ENCODE measurements at regions not wholly inside any gene's neighbourhood (a gene's known extent, or its start where the extent isn't known, plus 50 kb on each side); places are given as distances from the start of the nearest gene placed in this dataset.

GRCh38 chr5:24823625-24824024, 178.8 kb upstream of the CDH10 start:
- TF ChIP-seq EZH2phosphoT487 (conservative IDR thresholded peaks at IDR 0.05; ENCODE audit: low read length): no peak
- Histone ChIP-seq H2AFZ (ENCODE audit: low read depth, low read length, severe bottlenecking) (no peak overlapping the region), H3K36me3 (ENCODE audit: low read length) (no peaks in the 10 kb centered on the region)

GRCh38 chr5:24819841-24820240, 175.1 kb upstream of the CDH10 start:
- Histone ChIP-seq H3K4me3 (ENCODE audit: insufficient read depth, low read length, poor library complexity, severe bottlenecking) (no peak overlapping the region), H3K36me3 (ENCODE audit: low read length) (no peaks in the 10 kb centered on the region), H3K9me2 (replicated peaks; ENCODE audit: insufficient read depth, low read length) (no peaks in the 10 kb centered on the region), H3K9ac (ENCODE audit: low read length) (no peak overlapping the region), H4K20me1 (ENCODE audit: low read depth, low read length) (no peaks in the 10 kb centered on the region), H3F3A (ENCODE audit: insufficient read depth) (no peaks in the 10 kb centered on the region), H3K79me2 (ENCODE audit: insufficient read depth, low read length) (no peaks in the 10 kb centered on the region), H3K27me3 (ENCODE audit: low read length) (no peaks in the 10 kb centered on the region), H3K9me3 (ENCODE audit: insufficient read depth, low read length) (no peaks in the 10 kb centered on the region), H3K4me2 (ENCODE audit: low read depth, low read length, poor library complexity, severe bottlenecking) (no peak overlapping the region), H2AFZ (ENCODE audit: low read depth, low read length, severe bottlenecking) (no peak overlapping the region), H3K27ac (ENCODE audit: low read depth, low read length) (no peak overlapping the region)
- TF ChIP-seq CTCF (IDR thresholded peaks at IDR 0.05; ENCODE audit: insufficient read depth, low read length, poor library complexity, severe bottlenecking) (no peak), EZH2phosphoT487 (conservative IDR thresholded peaks at IDR 0.05; ENCODE audit: low read length) (no peak)

More at GRCh38 chr5:24823625-24824024, 178.8 kb upstream of the CDH10 start:
- Histone ChIP-seq H3K79me2 (ENCODE audit: insufficient read depth, low read length) (no peaks in the 10 kb centered on the region), H3K9me3 (ENCODE audit: insufficient read depth, low read length) (no peaks in the 10 kb centered on the region), H3K4me2 (ENCODE audit: low read depth, low read length, poor library complexity, severe bottlenecking) (no peak overlapping the region), H3K9ac (ENCODE audit: low read length) (no peak overlapping the region), H3K9me2 (replicated peaks; ENCODE audit: insufficient read depth, low read length) (no peaks in the 10 kb centered on the region), H3K27me3 (ENCODE audit: low read length) (no peaks in the 10 kb centered on the region), H3F3A (ENCODE audit: insufficient read depth) (no peaks in the 10 kb centered on the region), H3K4me3 (ENCODE audit: insufficient read depth, low read length, poor library complexity, severe bottlenecking) (no peak overlapping the region), H3K27ac (ENCODE audit: low read depth, low read length) (no peak overlapping the region), H4K20me1 (ENCODE audit: low read depth, low read length) (no peaks in the 10 kb centered on the region)

GRCh38 chr5:24817966-24818365, 173.2 kb upstream of the CDH10 start:
- H3K79me2 ChIP-seq (ENCODE audit: insufficient read depth, low read length): no peaks in the 10 kb centered on the region
- peak overlapping the region; percentile 66 for H2AFZ ChIP-seq (ENCODE audit: low read depth, low read length, severe bottlenecking)
- TF ChIP-seq CTCF (IDR thresholded peaks at IDR 0.05; ENCODE audit: insufficient read depth, low read length, poor library complexity, severe bottlenecking): no peak
- no peak for TF ChIP-seq EZH2phosphoT487 (conservative IDR thresholded peaks at IDR 0.05; ENCODE audit: low read length)
- H3K27me3 ChIP-seq (ENCODE audit: low read length): no peaks in the 10 kb centered on the region
- H3K9me2 ChIP-seq (replicated peaks; ENCODE audit: insufficient read depth, low read length): no peaks in the 10 kb centered on the region
- no peak overlapping the region for H3K27ac ChIP-seq (ENCODE audit: low read depth, low read length)
- no peaks in the 10 kb centered on the region for H3K36me3 ChIP-seq (ENCODE audit: low read length)
- no peak overlapping the region for H3K4me2 ChIP-seq (ENCODE audit: low read depth, low read length, poor library complexity, severe bottlenecking)
- no peaks in the 10 kb centered on the region for H3F3A ChIP-seq (ENCODE audit: insufficient read depth)
- H3K9me3 ChIP-seq (ENCODE audit: insufficient read depth, low read length): no peaks in the 10 kb centered on the region
- H4K20me1 ChIP-seq (ENCODE audit: low read depth, low read length): no peaks in the 10 kb centered on the region
- H3K4me3 ChIP-seq (ENCODE audit: insufficient read depth, low read length, poor library complexity, severe bottlenecking): no peak overlapping the region
- H3K9ac ChIP-seq (ENCODE audit: low read length): no peak overlapping the region

GRCh38 chr5:24816206-24816605, 171.4 kb upstream of the CDH10 start:
- Histone ChIP-seq H4K20me1 (ENCODE audit: low read depth, low read length) (no peaks in the 10 kb centered on the region), H3K9ac (ENCODE audit: low read length) (no peak overlapping the region), H3K79me2 (ENCODE audit: insufficient read depth, low read length) (no peaks in the 10 kb centered on the region), H3K9me2 (replicated peaks; ENCODE audit: insufficient read depth, low read length) (no peaks in the 10 kb centered on the region), H3K27me3 (ENCODE audit: low read length) (no peaks in the 10 kb centered on the region), H3K9me3 (ENCODE audit: insufficient read depth, low read length) (no peaks in the 10 kb centered on the region), H3K27ac (ENCODE audit: low read depth, low read length) (no peak overlapping the region), H3K4me2 (ENCODE audit: low read depth, low read length, poor library complexity, severe bottlenecking) (no peak overlapping the region), H3K36me3 (ENCODE audit: low read length) (no peaks in the 10 kb centered on the region), H3F3A (ENCODE audit: insufficient read depth) (no peaks in the 10 kb centered on the region), H3K4me3 (ENCODE audit: insufficient read depth, low read length, poor library complexity, severe bottlenecking) (no peak overlapping the region), H2AFZ (ENCODE audit: low read depth, low read length, severe bottlenecking) (no peak overlapping the region)
- no peak for TF ChIP-seq CTCF (IDR thresholded peaks at IDR 0.05; ENCODE audit: insufficient read depth, low read length, poor library complexity, severe bottlenecking)
- no peak for TF ChIP-seq EZH2phosphoT487 (conservative IDR thresholded peaks at IDR 0.05; ENCODE audit: low read length)

All from SU-DHL-6 (cell line).